HL-60 (cell line): ENCODE measurements at regions not wholly inside any gene's neighbourhood (a gene's known extent, or its start where the extent isn't known, plus 50 kb on each side); places are given as distances from the start of the nearest gene placed in this dataset.

Source experiments
- DNase-seq, 2 experiments: peaks; one replicate each; pipeline ENCODE4 v3.0.0-alpha.2; 2010 to 2020; ENCODE audit warnings: low read depth in 1 of 2, low spot score in 1 of 2
- H3K27ac ChIP-seq: fragments of 250-450 bp; sonication (Bioruptor Pico); replicated peaks from 2 replicates; pipeline ENCODE4 v1.5.1; 2020; ENCODE audit warnings: mild to moderate bottlenecking, moderate library complexity
- H3K27me3 ChIP-seq: fragments of 250-450 bp; sonication (Bioruptor Pico); 2 replicates; pipeline ENCODE4 v1.5.1; 2021; ENCODE audit warnings: mild to moderate bottlenecking, moderate library complexity; ENCODE audit not compliant: insufficient read depth, poor library complexity, severe bottlenecking
- H3K4me3 ChIP-seq: replicated peaks from 2 replicates; pipeline ENCODE4 v1.5.1; 2011; ENCODE audit warnings: mild to moderate bottlenecking, control low read depth, low read length; ENCODE audit not compliant: insufficient read depth
- GABPA ChIP-seq: IDR thresholded peaks from 2 replicates; pipeline ENCODE4 v1.6.1; 2012; ENCODE audit warnings: low read depth
- POLR2AphosphoS5 ChIP-seq: IDR thresholded peaks from 2 replicates; pipeline ENCODE4 v1.6.1; 2012; ENCODE audit warnings: low read depth
- SPI1 ChIP-seq: IDR thresholded peaks from 2 replicates; pipeline ENCODE4 v1.6.1; 2012; ENCODE audit warnings: low read depth, mild to moderate bottlenecking, borderline replicate concordance
- TF ChIP-seq, protein P1 (sequence below): IDR thresholded peaks from one replicate; pipeline ENCODE4 v1.5.1; 2011; ENCODE audit warnings: low read length, control low read depth, inconsistent platforms; ENCODE audit not compliant: insufficient read depth
- TF ChIP-seq, protein P2 (sequence below): IDR thresholded peaks from 2 replicates; pipeline ENCODE4 v1.6.1; 2012; ENCODE audit warnings: low read depth; ENCODE audit not compliant: insufficient replicate concordance

DNA sequence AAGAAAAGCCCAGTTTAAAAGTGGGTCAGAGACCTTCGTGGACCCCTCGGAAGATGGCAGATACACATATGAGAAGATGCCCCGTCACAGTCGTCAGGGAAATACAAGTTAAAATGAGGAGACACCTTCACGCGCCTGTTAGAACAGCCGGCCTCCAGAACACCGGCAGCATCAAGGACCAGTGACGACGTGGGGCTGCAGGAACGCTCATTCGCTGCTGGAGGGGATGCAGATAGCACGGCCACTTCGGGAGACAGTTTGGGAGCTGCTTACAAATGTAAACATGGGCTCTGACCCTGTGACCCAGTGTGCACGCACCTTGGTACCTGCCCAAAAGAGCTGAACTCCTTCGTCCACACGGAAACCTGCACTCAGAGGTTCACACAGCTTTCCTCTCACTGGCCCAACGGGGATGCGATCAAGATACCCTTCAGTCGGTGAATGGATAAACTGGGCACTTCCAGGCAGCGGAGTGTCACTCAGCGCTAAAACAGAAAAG is 83.7 kb upstream of the CTDP1 start:
- no peak for DNase-seq
- Histone ChIP-seq H3K27me3 (no peaks in the 10 kb centered on the region), H3K27ac (no peak overlapping the region), H3K4me3 (no peak overlapping the region)
- TF ChIP-seq POLR2AphosphoS5 (no peak), GABPA (no peak)
- TF ChIP-seq, protein P1, sequence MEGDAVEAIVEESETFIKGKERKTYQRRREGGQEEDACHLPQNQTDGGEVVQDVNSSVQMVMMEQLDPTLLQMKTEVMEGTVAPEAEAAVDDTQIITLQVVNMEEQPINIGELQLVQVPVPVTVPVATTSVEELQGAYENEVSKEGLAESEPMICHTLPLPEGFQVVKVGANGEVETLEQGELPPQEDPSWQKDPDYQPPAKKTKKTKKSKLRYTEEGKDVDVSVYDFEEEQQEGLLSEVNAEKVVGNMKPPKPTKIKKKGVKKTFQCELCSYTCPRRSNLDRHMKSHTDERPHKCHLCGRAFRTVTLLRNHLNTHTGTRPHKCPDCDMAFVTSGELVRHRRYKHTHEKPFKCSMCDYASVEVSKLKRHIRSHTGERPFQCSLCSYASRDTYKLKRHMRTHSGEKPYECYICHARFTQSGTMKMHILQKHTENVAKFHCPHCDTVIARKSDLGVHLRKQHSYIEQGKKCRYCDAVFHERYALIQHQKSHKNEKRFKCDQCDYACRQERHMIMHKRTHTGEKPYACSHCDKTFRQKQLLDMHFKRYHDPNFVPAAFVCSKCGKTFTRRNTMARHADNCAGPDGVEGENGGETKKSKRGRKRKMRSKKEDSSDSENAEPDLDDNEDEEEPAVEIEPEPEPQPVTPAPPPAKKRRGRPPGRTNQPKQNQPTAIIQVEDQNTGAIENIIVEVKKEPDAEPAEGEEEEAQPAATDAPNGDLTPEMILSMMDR: no peak

DNA sequence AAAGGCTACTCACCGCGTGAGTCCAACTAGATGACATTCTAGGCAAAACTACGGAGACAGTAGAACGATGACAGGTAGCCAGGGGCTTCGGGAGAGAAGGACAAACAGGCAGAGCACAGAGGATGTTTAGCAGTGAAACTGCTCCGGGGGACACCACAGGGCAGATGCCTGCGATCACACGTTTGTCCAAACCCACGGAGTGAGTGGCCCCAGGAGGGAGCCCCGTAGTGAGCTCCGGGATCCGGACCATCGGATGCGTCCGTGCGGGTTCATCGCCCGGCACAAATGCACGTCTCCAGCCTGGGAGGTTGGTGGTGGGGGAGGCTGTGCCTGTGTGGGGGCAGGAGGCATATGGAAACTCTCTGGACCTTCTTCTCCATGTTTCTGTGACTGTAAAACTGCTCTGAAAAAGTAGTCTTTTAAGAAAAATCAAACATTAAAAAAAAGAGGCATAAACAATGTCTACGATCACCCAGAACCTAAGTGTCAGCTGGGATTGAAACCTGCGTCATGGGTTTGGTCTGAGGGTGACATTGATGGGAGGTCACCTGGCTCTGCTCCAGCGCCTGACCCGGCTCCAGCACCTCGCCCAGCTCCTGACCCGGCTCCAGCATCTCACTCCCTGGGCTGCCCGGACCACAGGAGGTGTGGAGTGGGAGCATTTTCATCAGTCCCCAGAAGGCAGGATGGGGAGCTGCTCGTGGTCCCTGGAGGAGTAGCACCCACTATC is 83.0 kb upstream of the CTDP1 start:
- TF ChIP-seq POLR2AphosphoS5 (no peak), GABPA (no peak), SPI1 (no peak)
- TF ChIP-seq, protein P1: no peak
- TF ChIP-seq, protein P2, sequence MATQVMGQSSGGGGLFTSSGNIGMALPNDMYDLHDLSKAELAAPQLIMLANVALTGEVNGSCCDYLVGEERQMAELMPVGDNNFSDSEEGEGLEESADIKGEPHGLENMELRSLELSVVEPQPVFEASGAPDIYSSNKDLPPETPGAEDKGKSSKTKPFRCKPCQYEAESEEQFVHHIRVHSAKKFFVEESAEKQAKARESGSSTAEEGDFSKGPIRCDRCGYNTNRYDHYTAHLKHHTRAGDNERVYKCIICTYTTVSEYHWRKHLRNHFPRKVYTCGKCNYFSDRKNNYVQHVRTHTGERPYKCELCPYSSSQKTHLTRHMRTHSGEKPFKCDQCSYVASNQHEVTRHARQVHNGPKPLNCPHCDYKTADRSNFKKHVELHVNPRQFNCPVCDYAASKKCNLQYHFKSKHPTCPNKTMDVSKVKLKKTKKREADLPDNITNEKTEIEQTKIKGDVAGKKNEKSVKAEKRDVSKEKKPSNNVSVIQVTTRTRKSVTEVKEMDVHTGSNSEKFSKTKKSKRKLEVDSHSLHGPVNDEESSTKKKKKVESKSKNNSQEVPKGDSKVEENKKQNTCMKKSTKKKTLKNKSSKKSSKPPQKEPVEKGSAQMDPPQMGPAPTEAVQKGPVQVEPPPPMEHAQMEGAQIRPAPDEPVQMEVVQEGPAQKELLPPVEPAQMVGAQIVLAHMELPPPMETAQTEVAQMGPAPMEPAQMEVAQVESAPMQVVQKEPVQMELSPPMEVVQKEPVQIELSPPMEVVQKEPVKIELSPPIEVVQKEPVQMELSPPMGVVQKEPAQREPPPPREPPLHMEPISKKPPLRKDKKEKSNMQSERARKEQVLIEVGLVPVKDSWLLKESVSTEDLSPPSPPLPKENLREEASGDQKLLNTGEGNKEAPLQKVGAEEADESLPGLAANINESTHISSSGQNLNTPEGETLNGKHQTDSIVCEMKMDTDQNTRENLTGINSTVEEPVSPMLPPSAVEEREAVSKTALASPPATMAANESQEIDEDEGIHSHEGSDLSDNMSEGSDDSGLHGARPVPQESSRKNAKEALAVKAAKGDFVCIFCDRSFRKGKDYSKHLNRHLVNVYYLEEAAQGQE: no peak
- Histone ChIP-seq H3K27ac (no peak overlapping the region), H3K4me3 (no peak overlapping the region), H3K27me3 (no peaks in the 10 kb centered on the region)
- DNase-seq: no peak

DNA sequence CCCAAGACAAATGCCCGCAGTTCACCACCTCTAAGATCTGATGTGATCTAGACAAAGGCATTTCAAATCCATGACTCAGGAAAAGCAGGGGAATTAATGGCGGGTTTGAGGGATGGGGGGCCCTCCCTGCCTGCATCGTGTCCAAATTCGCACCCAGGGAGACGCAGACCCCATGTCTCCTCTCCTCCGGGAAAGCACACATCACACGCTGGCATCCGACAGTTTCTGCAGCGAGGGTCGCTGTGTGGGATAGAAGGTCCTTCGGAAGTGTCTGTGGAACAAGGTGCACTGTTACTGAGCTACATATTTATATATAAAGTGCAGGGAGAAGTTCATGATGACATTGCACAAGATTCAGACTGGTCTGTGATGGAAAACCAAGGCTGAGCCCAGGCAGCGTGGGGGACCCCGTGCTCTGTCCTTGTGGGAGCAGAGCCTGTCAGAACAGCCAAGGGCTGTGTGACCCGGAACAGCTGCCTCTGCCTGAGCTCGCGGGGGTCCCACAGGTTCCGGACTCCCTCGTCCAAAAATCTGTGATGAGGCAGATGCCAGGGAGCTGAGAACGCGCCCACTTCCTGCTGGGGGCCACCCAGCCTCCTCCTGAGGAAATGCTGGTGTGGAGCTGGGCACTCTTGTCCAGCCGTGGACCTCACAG is 82.3 kb upstream of the CTDP1 start:
- DNase-seq: no peak

More for the DNA sequence above, 82.3 kb upstream of the CTDP1 start:
- Histone ChIP-seq H3K27me3 (no peaks in the 10 kb centered on the region), H3K27ac (no peak overlapping the region), H3K4me3 (no peak overlapping the region)
- no peak for TF ChIP-seq POLR2AphosphoS5
- TF ChIP-seq, protein P1: no peak
- TF ChIP-seq, protein P2: no peak
- no peak for TF ChIP-seq SPI1
- no peak for TF ChIP-seq GABPA
